ENCODE measurements at regions not wholly inside any gene's neighbourhood (a gene's known extent, or its start where the extent isn't known, plus 50 kb on each side); places are given as distances from the start of the nearest gene placed in this dataset.
"Not testable (repeated sequence)": the region's sequence is repeated elsewhere in the genome, so short reads cannot be mapped to it uniquely, and the experiment has no call there.

GRCh38 chr1:232172563-232172962 lies 457.4 kb downstream of the SIPA1L2 start:
- Histone ChIP-seq H3K9ac (ENCODE audit: low read depth, low read length) (no peak overlapping the region), H3K4me1 (ENCODE audit: insufficient read depth, low read length) (no peaks in the 10 kb centered on the region), H3K36me3 (ENCODE audit: insufficient read depth, low read length) (peaks cover 30% of the 10 kb centered on the region), H3K9me3 (ENCODE audit: control insufficient read depth, insufficient read depth, low read length) (no peaks in the 10 kb centered on the region)

DNA sequence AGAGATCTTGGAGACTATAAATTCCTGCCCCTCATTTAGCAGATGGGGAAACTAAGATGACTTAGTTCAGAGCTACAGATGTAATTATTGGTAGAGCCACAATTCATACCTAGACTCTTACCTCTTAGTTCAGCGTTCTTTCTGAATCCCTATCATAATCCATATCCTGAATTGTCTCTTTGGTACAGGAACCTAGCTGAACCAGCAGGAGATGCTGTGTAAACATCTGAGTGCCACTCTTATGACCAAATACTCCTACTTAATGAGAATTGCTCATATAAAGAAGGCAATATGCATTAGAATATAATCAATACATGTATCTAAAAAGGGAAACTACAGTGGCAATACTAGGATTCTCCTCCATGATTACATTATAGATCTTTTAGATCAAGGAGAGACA lies 459.0 kb downstream of the SIPA1L2 start:
- H3K9ac ChIP-seq (ENCODE audit: low read depth, low read length) = no peak overlapping the region
- H3K4me1 ChIP-seq (ENCODE audit: insufficient read depth, low read length) = peaks cover 10% of the 10 kb centered on the region; the same call in 1 of the 2 replicates
- H3K36me3 ChIP-seq (ENCODE audit: insufficient read depth, low read length) = peaks cover 30% of the 10 kb centered on the region
- H3K9me3 ChIP-seq (ENCODE audit: control insufficient read depth, insufficient read depth, low read length) = no peaks in the 10 kb centered on the region

GRCh38 chr1:232169436-232169835 lies 460.5 kb downstream of the SIPA1L2 start:
- Histone ChIP-seq H3K9me3 (ENCODE audit: control insufficient read depth, insufficient read depth, low read length) (no peaks in the 10 kb centered on the region), H3K36me3 (ENCODE audit: insufficient read depth, low read length) (peaks cover 27% of the 10 kb centered on the region), H3K9ac (ENCODE audit: low read depth, low read length) (no peak overlapping the region), H3K4me1 (ENCODE audit: insufficient read depth, low read length) (peaks cover 12% of the 10 kb centered on the region; the same call in 1 of the 2 replicates)

- H3K4me1 ChIP-seq (ENCODE audit: insufficient read depth, low read length) = peaks cover 12% of the 10 kb centered on the region; the same call in 1 of the 2 replicates
- peaks cover 23% of the 10 kb centered on the region for H3K36me3 ChIP-seq (ENCODE audit: insufficient read depth, low read length)
- no peaks in the 10 kb centered on the region for H3K9me3 ChIP-seq (ENCODE audit: control insufficient read depth, insufficient read depth, low read length)
- H3K9ac ChIP-seq (ENCODE audit: low read depth, low read length) = no peak overlapping the region
Measured at GRCh38 chr1:232168508-232168907, 461.4 kb downstream of the SIPA1L2 start.

DNA sequence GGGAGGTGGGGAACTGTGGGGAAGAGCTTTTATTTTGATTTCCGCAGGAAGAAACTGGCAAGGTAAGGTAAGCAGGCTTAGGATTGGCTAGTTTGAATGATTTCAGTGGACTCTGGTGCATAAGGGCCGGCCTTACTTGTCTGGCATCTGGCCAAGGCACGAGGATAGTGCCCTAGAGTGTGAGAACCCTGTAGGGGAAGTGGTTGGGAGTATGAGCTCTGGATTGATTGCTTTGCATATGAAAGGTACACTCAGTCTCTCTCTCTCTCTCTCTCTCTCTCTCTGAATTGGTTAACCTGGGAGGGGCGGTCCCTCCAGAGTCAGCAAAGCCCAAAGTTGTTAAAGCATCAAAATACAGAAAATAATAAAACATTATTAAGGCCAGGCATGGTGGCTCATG lies 463.0 kb downstream of the SIPA1L2 start:
- Histone ChIP-seq H3K9me3 (ENCODE audit: control insufficient read depth, insufficient read depth, low read length) (no peaks in the 10 kb centered on the region), H3K36me3 (ENCODE audit: insufficient read depth, low read length) (peaks cover 23% of the 10 kb centered on the region), H3K4me1 (ENCODE audit: insufficient read depth, low read length) (peaks cover 12% of the 10 kb centered on the region; the same call in 1 of the 2 replicates), H3K9ac (ENCODE audit: low read depth, low read length) (no peak overlapping the region)

DNA sequence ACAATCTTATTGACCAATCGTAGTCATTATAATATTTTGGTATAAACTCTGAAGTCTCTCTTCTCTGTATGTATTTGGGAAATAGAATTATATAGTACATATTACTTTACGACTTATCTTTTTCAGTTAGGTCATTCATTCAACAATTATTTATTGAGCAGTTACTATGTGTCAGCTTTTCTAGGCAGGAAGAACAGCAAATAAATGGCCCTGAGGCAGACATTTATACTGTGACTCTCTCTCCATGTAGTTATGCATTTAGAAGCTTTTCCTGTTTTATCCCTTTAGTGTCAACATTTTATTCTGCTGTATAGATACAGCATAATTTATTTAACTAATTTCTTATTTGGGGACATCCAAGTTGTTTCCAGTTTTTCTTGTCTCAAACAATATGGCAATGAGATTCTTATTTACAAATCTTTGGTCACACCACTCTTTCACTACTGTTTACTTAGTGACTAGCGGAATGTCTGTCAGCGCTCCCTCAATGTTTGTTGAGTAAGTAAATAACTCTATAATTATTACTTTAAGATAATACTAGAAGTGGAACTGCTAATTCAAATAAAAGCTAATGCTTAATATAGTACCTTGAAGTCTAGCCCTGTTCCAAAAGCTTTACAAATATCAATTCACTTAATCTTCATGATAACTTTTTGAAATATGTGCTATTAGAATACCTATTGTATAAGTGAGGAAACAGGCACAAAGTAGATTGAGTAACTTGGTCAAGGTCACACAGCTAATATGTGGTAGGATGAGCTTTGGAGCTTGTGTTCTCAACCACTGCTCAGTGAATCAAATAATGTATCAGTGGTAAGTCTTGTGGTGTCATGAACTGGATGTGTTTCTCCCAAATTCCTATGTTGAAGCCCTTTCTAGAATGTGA lies 465.6 kb downstream of the SIPA1L2 start:
- H3K36me3 ChIP-seq (ENCODE audit: insufficient read depth, low read length) = peaks cover 19% of the 10 kb centered on the region
- no peak overlapping the region for H3K9ac ChIP-seq (ENCODE audit: low read depth, low read length)
- H3K4me1 ChIP-seq (ENCODE audit: insufficient read depth, low read length) = peaks cover 12% of the 10 kb centered on the region; the same call in 1 of the 2 replicates
- H3K9me3 ChIP-seq (ENCODE audit: control insufficient read depth, insufficient read depth, low read length) = no peaks in the 10 kb centered on the region

DNA sequence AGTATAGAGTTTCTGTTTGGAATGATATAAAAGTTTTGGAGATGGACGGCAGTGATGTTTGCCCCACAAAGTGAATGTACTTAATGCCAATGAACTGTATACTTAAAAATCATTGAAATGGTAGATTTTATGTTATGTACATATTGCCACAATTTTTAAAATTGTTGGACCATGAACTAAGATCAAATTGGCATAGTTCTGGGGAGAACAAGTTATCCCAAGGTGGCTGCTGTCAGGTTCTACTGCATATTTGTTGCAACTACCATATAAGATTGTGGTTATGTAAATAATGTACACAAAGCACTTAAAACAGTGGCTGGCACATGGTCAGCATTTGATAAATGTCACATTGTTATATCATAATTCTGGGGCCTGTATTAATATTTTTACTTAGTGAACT lies 466.4 kb downstream of the SIPA1L2 start:
- Histone ChIP-seq H3K4me1 (ENCODE audit: insufficient read depth, low read length) (peaks cover 12% of the 10 kb centered on the region; the same call in 1 of the 2 replicates), H3K36me3 (ENCODE audit: insufficient read depth, low read length) (peaks cover 11% of the 10 kb centered on the region; the same call in 1 of the 2 replicates), H3K9ac (ENCODE audit: low read depth, low read length) (no peak overlapping the region), H3K9me3 (ENCODE audit: control insufficient read depth, insufficient read depth, low read length) (no peaks in the 10 kb centered on the region)

GRCh38 chr1:232162001-232162400 lies 467.9 kb downstream of the SIPA1L2 start:
- Histone ChIP-seq H3K9me3 (ENCODE audit: control insufficient read depth, insufficient read depth, low read length) (no peaks in the 10 kb centered on the region), H3K36me3 (ENCODE audit: insufficient read depth, low read length) (peaks cover 7% of the 10 kb centered on the region; the same call in 1 of the 2 replicates), H3K9ac (ENCODE audit: low read depth, low read length) (no peak overlapping the region), H3K4me1 (ENCODE audit: insufficient read depth, low read length) (peaks cover 12% of the 10 kb centered on the region; the same call in 1 of the 2 replicates)

GRCh38 chr1:232158558-232158957 lies 471.4 kb downstream of the SIPA1L2 start:
- H3K9ac ChIP-seq (ENCODE audit: low read depth, low read length); H3K4me1 ChIP-seq (ENCODE audit: insufficient read depth, low read length); H3K9me3 ChIP-seq (ENCODE audit: control insufficient read depth, insufficient read depth, low read length); H3K36me3 ChIP-seq (ENCODE audit: insufficient read depth, low read length): not testable (repeated sequence)

DNA sequence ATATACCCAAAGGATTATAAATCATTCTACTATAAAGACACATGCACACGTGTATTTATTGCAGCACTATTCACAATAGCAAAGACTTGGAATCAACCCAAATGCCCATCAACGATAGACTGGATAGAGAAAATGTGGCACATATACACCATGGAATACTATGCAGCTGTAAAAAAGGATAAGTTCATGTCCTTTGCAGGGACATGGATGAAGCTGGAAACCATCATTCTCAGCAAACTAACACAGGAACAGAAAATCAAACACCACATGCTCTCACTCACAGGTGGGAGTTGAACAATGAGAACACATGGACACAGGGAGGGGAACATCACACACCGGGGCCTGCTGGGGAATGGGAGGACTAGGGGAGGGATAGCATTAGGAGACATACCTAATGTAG lies 473.9 kb downstream of the SIPA1L2 start:
- H3K36me3 ChIP-seq (ENCODE audit: insufficient read depth, low read length); H3K9me3 ChIP-seq (ENCODE audit: control insufficient read depth, insufficient read depth, low read length); H3K4me1 ChIP-seq (ENCODE audit: insufficient read depth, low read length): not testable (repeated sequence)

DNA sequence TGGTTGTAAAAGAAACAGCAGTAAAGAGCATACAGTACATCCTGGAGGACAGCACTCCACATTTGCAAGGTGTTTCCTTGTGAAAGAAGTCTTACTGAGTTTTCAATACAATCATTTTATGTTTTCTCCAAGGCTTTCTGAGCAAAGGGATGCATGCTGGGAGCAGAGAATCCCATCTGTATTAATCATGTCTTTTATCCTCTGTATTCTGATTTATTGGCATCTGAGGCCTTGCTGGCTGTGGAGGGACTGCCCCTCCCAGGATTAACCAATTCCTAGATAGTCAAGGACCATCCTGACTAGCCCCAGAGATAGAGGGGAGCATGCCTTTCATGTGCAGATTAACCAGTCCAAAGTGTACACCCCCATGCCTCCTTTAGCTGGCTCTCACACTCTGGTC lies 476.3 kb downstream of the SIPA1L2 start:
- H3K9me3 ChIP-seq (ENCODE audit: control insufficient read depth, insufficient read depth, low read length) = no peaks in the 10 kb centered on the region
- no peaks in the 10 kb centered on the region for H3K4me1 ChIP-seq (ENCODE audit: insufficient read depth, low read length)
- H3K36me3 ChIP-seq (ENCODE audit: insufficient read depth, low read length) = no peaks in the 10 kb centered on the region; the same call in 1 of the 2 replicates
- H3K9ac ChIP-seq (ENCODE audit: low read depth, low read length) = no peak overlapping the region

More for the DNA sequence above, 473.9 kb downstream of the SIPA1L2 start:
- not testable (repeated sequence) for H3K9ac ChIP-seq (ENCODE audit: low read depth, low read length)

GRCh38 chr1:232150770-232151548 lies 479.0 kb downstream of the SIPA1L2 start:
- H3K36me3 ChIP-seq (ENCODE audit: insufficient read depth, low read length) = no peaks in the 10 kb centered on the region; the same call in 1 of the 2 replicates
- H3K9me3 ChIP-seq (ENCODE audit: control insufficient read depth, insufficient read depth, low read length) = no peaks in the 10 kb centered on the region
- H3K9ac ChIP-seq (ENCODE audit: low read depth, low read length) = no peak overlapping the region
- H3K4me1 ChIP-seq (ENCODE audit: insufficient read depth, low read length) = no peaks in the 10 kb centered on the region

- no peak overlapping the region for H3K9ac ChIP-seq (ENCODE audit: low read depth, low read length)
- peaks cover 4% of the 10 kb centered on the region; the same call in 1 of the 2 replicates for H3K36me3 ChIP-seq (ENCODE audit: insufficient read depth, low read length)
- H3K4me1 ChIP-seq (ENCODE audit: insufficient read depth, low read length) = no peaks in the 10 kb centered on the region
- H3K9me3 ChIP-seq (ENCODE audit: control insufficient read depth, insufficient read depth, low read length) = no peaks in the 10 kb centered on the region
Measured at GRCh38 chr1:232149287-232150201, 480.4 kb downstream of the SIPA1L2 start.

- Histone ChIP-seq H3K36me3 (ENCODE audit: insufficient read depth, low read length) (0 out of 2 replicates have a peak, but pooled peaks cover 4% of the 10 kb centered on the region), H3K9me3 (ENCODE audit: control insufficient read depth, insufficient read depth, low read length) (no peaks in the 10 kb centered on the region), H3K9ac (ENCODE audit: low read depth, low read length) (no peak overlapping the region), H3K4me1 (ENCODE audit: insufficient read depth, low read length) (peaks cover 3% of the 10 kb centered on the region; the same call in 1 of the 2 replicates)
Measured at GRCh38 chr1:232147215-232147614, 482.7 kb downstream of the SIPA1L2 start.
